ENCODE measurements at regions not wholly inside any gene's neighbourhood (a gene's known extent, or its start where the extent isn't known, plus 50 kb on each side); places are given as distances from the start of the nearest gene placed in this dataset.

DNA sequence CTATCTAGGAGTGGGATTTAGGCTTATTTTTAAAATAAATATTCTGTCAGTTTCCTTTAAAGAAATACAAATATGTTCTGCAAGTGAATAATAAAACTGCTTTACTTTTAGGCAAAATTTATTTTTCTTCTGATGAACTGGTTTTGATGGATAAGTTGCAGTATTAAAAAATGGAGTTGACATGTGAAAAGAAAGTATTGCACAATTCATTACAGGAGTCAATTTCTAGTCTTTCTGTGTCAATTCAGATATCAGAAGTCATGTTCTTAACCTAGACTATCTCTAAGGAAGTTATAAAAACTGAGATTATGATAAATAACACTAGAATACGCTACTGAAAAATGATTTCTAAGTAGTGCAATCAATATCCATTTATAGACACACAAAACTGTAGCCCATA, 270.2 kb upstream of the TMPRSS15 start:
- TF ChIP-seq Cebpa-rat (IDR thresholded peaks at IDR 0.05), result no peak; the same call in 1 of the 2 replicates
- Histone ChIP-seq H3K9ac (no peak overlapping the region), H3K9me3 (no peaks in the 10 kb centered on the region), H3K4me1 (no peaks in the 10 kb centered on the region), H3K36me3 (no peaks in the 10 kb centered on the region), H3K27me3 (no peaks in the 10 kb centered on the region), H3K4me3 (no peak overlapping the region), H3K4me2 (no peak overlapping the region), H3K27ac (no peak overlapping the region), H4K20me1 (no peaks in the 10 kb centered on the region)

GRCh38 chr21:18677632-18678031, 274.0 kb upstream of the TMPRSS15 start:
- Histone ChIP-seq H3K4me2 (no peak overlapping the region), H3K9me3 (no peaks in the 10 kb centered on the region), H3K27me3 (no peaks in the 10 kb centered on the region), H3K4me1 (no peaks in the 10 kb centered on the region), H3K36me3 (no peaks in the 10 kb centered on the region), H3K4me3 (no peak overlapping the region), H4K20me1 (no peaks in the 10 kb centered on the region), H3K9ac (no peak overlapping the region), H3K27ac (no peak overlapping the region)
- TF ChIP-seq Cebpa-rat (IDR thresholded peaks at IDR 0.05), result no peak

- Histone ChIP-seq H3K4me1 (no peaks in the 10 kb centered on the region), H3K9me3 (no peaks in the 10 kb centered on the region), H3K9ac (no peak overlapping the region), H3K27me3 (no peaks in the 10 kb centered on the region), H3K27ac (no peak overlapping the region), H3K36me3 (no peaks in the 10 kb centered on the region), H3K4me2 (no peak overlapping the region), H3K4me3 (no peak overlapping the region), H4K20me1 (no peaks in the 10 kb centered on the region)
- TF ChIP-seq Cebpa-rat (IDR thresholded peaks at IDR 0.05), result no peak
Observed at GRCh38 chr21:18705971-18706370, 302.4 kb upstream of the TMPRSS15 start.

DNA sequence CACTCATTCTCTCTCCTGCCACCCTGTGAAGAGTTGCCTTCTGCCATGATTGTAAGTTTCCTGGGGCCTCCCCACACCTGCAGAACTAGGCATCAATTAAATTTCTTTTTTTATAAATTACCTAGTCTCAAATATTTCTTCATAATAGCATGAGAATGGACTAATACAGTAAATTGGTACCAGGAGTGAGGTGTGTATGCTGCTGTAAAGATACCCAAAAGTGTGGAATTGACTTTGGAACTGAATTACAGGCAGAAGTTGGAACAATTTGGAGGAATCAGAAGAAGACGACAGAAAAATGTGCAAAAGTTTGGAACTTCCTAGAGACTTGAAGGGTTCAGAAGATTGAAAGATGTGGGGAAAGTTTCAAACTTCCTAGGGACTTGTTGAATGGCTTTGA, 308.1 kb upstream of the TMPRSS15 start:
- H3K9ac ChIP-seq, result no peak overlapping the region
- no peak overlapping the region for H3K27ac ChIP-seq
- H3K4me2 ChIP-seq, result no peak overlapping the region
- no peaks in the 10 kb centered on the region for H3K36me3 ChIP-seq
- H3K9me3 ChIP-seq, result peaks cover 12% of the 10 kb centered on the region; the same call in 1 of the 2 replicates
- no peak overlapping the region for H3K4me3 ChIP-seq
- TF ChIP-seq Cebpa-rat (IDR thresholded peaks at IDR 0.05), result no peak
- H3K4me1 ChIP-seq, result peaks cover 2% of the 10 kb centered on the region; the same call in 1 of the 2 replicates
- H4K20me1 ChIP-seq, result no peaks in the 10 kb centered on the region
- H3K27me3 ChIP-seq, result no peaks in the 10 kb centered on the region

GRCh38 chr21:18715606-18716005, 312.0 kb upstream of the TMPRSS15 start:
- no peaks in the 10 kb centered on the region for H4K20me1 ChIP-seq
- no peak overlapping the region for H3K9ac ChIP-seq
- peaks cover 12% of the 10 kb centered on the region; the same call in 1 of the 2 replicates for H3K9me3 ChIP-seq
- no peak overlapping the region for H3K27ac ChIP-seq
- no peak overlapping the region for H3K4me2 ChIP-seq
- TF ChIP-seq Cebpa-rat (IDR thresholded peaks at IDR 0.05), result no peak
- H3K36me3 ChIP-seq, result no peaks in the 10 kb centered on the region
- H3K4me1 ChIP-seq, result peaks cover 5% of the 10 kb centered on the region; the same call in 1 of the 2 replicates
- no peak overlapping the region for H3K4me3 ChIP-seq
- H3K27me3 ChIP-seq, result no peaks in the 10 kb centered on the region

DNA sequence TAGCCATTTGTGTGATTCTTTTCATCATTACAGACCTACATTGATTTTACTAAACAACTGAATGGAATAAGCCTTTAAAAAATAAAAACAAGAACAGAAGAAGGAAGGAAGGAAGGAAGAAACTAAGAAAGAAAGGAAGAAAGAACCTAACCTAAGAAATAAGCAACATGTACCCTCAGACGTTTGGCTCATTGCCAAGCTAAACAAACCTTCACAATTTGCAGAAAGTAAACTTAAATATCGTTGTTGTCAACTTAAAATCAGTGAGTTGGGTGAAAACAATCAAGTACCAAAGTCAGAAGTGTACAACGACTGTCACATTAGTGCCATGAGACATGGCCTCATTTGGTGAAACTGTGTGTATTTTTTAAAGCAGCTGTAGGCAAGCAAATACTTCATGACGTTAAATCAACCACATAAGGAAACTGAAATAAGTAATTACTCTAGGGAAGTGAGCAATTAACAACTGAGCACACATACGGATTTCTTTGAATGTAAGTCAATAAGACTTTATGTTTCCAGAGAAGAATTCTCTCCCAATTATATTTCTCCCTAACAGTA, 313.1 kb upstream of the TMPRSS15 start:
- Histone ChIP-seq H3K4me3 (no peak overlapping the region), H3K4me2 (peak overlapping the region; percentile 16; the same call in 1 of the 2 replicates), H3K27me3 (no peaks in the 10 kb centered on the region), H3K4me1 (peaks cover 5% of the 10 kb centered on the region; the same call in 1 of the 2 replicates), H3K27ac (no peak overlapping the region), H3K9ac (no peak overlapping the region), H4K20me1 (no peaks in the 10 kb centered on the region), H3K9me3 (peaks cover 11% of the 10 kb centered on the region; the same call in 1 of the 2 replicates), H3K36me3 (no peaks in the 10 kb centered on the region)
- TF ChIP-seq Cebpa-rat (IDR thresholded peaks at IDR 0.05), result no peak

GRCh38 chr21:18722193-18722592, 318.6 kb upstream of the TMPRSS15 start:
- H3K4me1 ChIP-seq, result no peaks in the 10 kb centered on the region
- no peaks in the 10 kb centered on the region for H3K27me3 ChIP-seq
- no peaks in the 10 kb centered on the region for H4K20me1 ChIP-seq
- no peak overlapping the region for H3K4me2 ChIP-seq
- TF ChIP-seq Cebpa-rat (IDR thresholded peaks at IDR 0.05), result no peak
- H3K9ac ChIP-seq, result no peak overlapping the region
- H3K9me3 ChIP-seq, result no peaks in the 10 kb centered on the region
- no peak overlapping the region for H3K4me3 ChIP-seq
- no peak overlapping the region for H3K27ac ChIP-seq
- no peaks in the 10 kb centered on the region for H3K36me3 ChIP-seq

DNA sequence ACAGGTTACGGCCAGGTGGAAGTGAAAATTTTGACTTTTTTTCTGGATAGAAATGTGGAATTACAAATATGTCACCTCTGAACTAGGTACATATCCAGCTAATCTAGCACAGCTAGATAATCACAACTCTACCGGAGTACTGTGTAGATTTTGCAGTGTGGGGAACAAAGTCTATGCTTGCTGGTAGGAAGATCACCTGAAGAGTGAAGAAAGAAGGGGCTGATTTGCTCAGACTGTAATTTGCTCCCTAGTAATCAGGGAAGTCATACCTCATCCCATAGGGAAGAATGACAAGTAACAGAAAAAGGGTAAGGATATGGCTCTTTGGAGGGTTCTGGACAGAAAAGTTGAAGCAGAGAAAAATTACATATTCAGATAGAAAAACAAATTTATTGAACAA, 319.6 kb upstream of the TMPRSS15 start:
- no peak for TF ChIP-seq Cebpa-rat (IDR thresholded peaks at IDR 0.05)
- no peak overlapping the region for H3K27ac ChIP-seq
- H4K20me1 ChIP-seq, result no peaks in the 10 kb centered on the region
- no peaks in the 10 kb centered on the region for H3K27me3 ChIP-seq
- H3K36me3 ChIP-seq, result no peaks in the 10 kb centered on the region
- no peaks in the 10 kb centered on the region for H3K4me1 ChIP-seq
- no peak overlapping the region for H3K9ac ChIP-seq
- no peaks in the 10 kb centered on the region for H3K9me3 ChIP-seq
- H3K4me3 ChIP-seq, result no peak overlapping the region
- no peak overlapping the region for H3K4me2 ChIP-seq

DNA sequence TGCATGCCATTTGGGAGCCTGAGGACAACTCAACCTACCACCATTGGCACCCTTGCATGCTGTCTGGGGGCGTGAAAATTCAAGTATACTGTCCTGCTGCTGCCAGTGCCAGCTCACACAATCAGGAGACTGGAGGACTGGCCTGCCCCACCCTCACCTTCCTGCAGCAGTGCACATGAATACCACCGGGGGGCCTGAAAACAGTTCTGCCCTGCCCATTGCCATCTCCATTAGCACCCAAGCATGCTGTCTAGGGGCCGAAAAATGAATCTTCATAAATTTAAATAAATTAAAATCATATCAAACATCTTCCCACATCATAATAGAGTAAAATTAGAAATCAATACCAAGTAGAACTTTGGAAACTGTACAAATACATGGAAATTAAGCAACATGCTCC, 322.1 kb upstream of the TMPRSS15 start:
- H3K9me3 ChIP-seq, result no peaks in the 10 kb centered on the region
- H4K20me1 ChIP-seq, result no peaks in the 10 kb centered on the region
- H3K27ac ChIP-seq, result no peak overlapping the region
- H3K27me3 ChIP-seq, result no peaks in the 10 kb centered on the region
- H3K4me2 ChIP-seq, result no peak overlapping the region
- TF ChIP-seq Cebpa-rat (IDR thresholded peaks at IDR 0.05), result no peak
- H3K4me3 ChIP-seq, result no peak overlapping the region
- H3K9ac ChIP-seq, result no peak overlapping the region
- H3K4me1 ChIP-seq, result no peaks in the 10 kb centered on the region
- no peaks in the 10 kb centered on the region for H3K36me3 ChIP-seq

DNA sequence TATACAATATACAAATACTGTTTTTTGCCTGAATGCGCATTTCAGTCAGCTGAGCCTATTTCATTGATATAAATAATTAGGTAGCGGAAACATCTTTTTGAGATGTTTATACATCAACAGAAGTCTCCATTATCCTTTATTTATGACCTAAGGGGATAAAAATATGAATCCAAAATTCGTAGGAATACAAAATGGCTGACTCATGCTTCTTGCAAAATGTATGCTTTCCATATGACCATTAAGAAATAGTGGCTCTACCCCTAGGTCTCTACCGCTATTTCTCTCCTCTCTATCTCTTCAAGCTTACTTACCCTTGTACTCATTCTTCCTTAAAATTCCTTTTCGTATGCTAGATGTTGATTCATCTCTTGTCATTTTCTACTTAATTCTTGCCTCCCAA, 338.4 kb upstream of the TMPRSS15 start:
- H3K27ac ChIP-seq, result no peak overlapping the region
- H3K9me3 ChIP-seq, result no peaks in the 10 kb centered on the region
- no peaks in the 10 kb centered on the region for H4K20me1 ChIP-seq
- no peaks in the 10 kb centered on the region for H3K36me3 ChIP-seq
- no peak overlapping the region for H3K4me2 ChIP-seq
- H3K4me3 ChIP-seq, result no peak overlapping the region
- no peak overlapping the region for H3K9ac ChIP-seq
- TF ChIP-seq Cebpa-rat (IDR thresholded peaks at IDR 0.05), result no peak
- H3K27me3 ChIP-seq, result no peaks in the 10 kb centered on the region
- H3K4me1 ChIP-seq, result no peaks in the 10 kb centered on the region

GRCh38 chr21:18743531-18743930, 339.9 kb upstream of the TMPRSS15 start:
- no peak for TF ChIP-seq Cebpa-rat (IDR thresholded peaks at IDR 0.05)
- Histone ChIP-seq H3K27me3 (no peaks in the 10 kb centered on the region), H3K4me1 (no peaks in the 10 kb centered on the region), H4K20me1 (no peaks in the 10 kb centered on the region), H3K4me3 (no peak overlapping the region), H3K4me2 (no peak overlapping the region), H3K36me3 (no peaks in the 10 kb centered on the region), H3K9me3 (no peaks in the 10 kb centered on the region), H3K27ac (no peak overlapping the region), H3K9ac (no peak overlapping the region)
